ENCODE measurements at regions not wholly inside any gene's neighbourhood (a gene's known extent, or its start where the extent isn't known, plus 50 kb on each side); places are given as distances from the start of the nearest gene placed in this dataset.

DNA sequence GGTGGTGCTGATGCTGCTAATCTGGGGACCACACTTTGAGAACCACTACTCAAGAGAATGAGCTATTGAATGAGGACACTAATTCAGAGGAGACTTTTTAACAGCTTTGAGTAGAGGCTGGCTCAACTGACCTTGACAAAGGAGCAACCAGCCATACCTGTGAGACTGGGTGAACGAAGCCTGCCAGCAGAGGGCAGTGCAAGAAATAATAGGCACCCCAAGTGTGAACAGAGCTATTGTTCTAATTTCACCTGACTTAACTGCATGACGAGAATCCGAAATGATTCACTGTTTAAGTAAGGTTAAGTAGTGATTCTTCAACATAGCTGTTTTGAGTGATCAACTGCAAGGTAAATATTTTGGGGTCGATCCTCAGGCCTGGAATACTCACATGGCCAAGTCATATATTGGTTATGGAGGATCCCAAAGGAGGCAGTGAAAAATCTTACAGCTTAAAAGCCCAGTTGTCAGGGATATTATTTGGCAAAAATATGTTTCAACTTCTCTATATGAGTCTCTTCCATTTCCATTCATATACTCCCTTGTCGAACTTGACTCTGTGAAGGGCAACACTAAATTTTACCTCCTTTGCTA is 550.5 kb upstream of the MARCKS start:
- Histone ChIP-seq H3K27ac (no peak overlapping the region), H3K4me3 (no peak overlapping the region), H3K27me3 (peaks cover 4% of the 10 kb centered on the region), H3K4me1 (ENCODE audit: low read depth) (no peaks in the 10 kb centered on the region), H3K9me3 (ENCODE audit: low read depth) (no peaks in the 10 kb centered on the region), H3K36me3 (no peaks in the 10 kb centered on the region)
- DNase-seq (ENCODE audit: low read depth in 1 of 2, low spot score in 1 of 2) = peak; percentile 51 to 63
- TF ChIP-seq, protein P1, sequence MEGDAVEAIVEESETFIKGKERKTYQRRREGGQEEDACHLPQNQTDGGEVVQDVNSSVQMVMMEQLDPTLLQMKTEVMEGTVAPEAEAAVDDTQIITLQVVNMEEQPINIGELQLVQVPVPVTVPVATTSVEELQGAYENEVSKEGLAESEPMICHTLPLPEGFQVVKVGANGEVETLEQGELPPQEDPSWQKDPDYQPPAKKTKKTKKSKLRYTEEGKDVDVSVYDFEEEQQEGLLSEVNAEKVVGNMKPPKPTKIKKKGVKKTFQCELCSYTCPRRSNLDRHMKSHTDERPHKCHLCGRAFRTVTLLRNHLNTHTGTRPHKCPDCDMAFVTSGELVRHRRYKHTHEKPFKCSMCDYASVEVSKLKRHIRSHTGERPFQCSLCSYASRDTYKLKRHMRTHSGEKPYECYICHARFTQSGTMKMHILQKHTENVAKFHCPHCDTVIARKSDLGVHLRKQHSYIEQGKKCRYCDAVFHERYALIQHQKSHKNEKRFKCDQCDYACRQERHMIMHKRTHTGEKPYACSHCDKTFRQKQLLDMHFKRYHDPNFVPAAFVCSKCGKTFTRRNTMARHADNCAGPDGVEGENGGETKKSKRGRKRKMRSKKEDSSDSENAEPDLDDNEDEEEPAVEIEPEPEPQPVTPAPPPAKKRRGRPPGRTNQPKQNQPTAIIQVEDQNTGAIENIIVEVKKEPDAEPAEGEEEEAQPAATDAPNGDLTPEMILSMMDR (IDR thresholded peaks at IDR 0.05; ENCODE audit: low read depth, low read length) = peak; percentile 65

DNA sequence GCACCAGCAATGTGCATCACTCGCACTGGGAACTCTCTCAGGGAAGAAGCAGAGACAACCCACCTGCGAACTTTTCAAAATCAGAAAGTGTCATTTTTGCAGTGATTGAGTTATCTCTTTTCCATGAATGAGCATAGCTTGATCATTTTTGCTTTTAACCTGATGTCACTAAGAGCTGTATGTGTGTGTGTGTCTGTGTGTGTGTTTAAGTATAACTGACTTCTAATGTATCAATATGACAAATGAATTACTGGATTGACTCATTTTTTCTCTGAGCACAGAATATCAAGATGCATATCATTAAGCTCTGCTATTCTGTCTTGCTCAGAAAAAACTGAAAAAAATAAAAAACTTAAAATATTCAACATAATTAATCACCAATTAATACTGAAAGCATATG is 548.9 kb upstream of the MARCKS start:
- no peak overlapping the region for H3K27ac ChIP-seq
- H3K27me3 ChIP-seq = peaks cover 4% of the 10 kb centered on the region
- no peaks in the 10 kb centered on the region for H3K4me1 ChIP-seq (ENCODE audit: low read depth)
- DNase-seq (ENCODE audit: low read depth in 1 of 2, low spot score in 1 of 2) = no peak
- no peaks in the 10 kb centered on the region for H3K36me3 ChIP-seq
- H3K9me3 ChIP-seq (ENCODE audit: low read depth) = no peaks in the 10 kb centered on the region
- TF ChIP-seq, protein P1 (IDR thresholded peaks at IDR 0.05; ENCODE audit: low read depth, low read length) = no peak
- H3K4me3 ChIP-seq = no peak overlapping the region

DNA sequence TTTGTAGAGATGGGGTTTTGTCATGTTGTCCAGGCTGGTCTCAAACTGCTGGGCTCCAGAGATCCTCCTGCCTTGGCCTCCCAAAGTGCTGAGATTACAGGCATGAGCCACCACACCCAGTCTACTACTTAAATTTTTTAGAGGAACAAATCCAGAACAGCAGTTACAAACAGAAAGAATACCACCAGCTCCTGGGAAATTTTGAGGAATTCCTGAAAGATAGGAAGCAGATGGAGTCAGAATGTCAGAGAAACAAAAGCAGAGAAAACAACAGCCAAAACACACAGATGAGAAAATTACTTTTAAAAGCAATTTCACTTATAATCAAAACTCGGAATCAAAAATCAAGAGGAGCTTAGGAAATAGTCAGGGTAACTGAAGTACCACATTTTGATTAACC is 543.3 kb upstream of the MARCKS start:
- H3K27me3 ChIP-seq = peaks cover 4% of the 10 kb centered on the region
- DNase-seq (ENCODE audit: low read depth in 1 of 2, low spot score in 1 of 2) = no peak
- H3K36me3 ChIP-seq = no peaks in the 10 kb centered on the region
- H3K27ac ChIP-seq = no peak overlapping the region
- no peaks in the 10 kb centered on the region for H3K9me3 ChIP-seq (ENCODE audit: low read depth)
- H3K4me1 ChIP-seq (ENCODE audit: low read depth) = no peaks in the 10 kb centered on the region
- H3K4me3 ChIP-seq = no peak overlapping the region
- TF ChIP-seq, protein P1 (IDR thresholded peaks at IDR 0.05; ENCODE audit: low read depth, low read length) = no peak

DNA sequence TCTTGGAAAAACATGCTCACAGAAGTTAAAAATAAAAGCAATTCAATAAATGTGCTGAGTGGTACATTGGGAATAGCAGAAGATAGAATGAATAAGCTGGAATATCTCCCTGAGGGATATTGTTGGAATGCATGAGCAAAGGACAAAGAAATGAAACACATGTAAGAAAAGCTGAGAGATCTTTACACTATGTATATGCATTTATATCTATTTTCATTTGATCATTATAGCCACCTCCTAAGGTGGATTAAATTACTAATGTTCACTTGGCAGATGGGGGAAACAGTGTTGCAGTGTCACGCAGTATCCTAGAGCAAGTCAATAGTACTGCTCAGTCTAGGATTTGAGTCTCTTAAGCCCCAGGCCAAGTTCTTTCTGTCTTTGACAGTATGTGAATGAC is 542.0 kb upstream of the MARCKS start:
- H3K27me3 ChIP-seq = peaks cover 4% of the 10 kb centered on the region

DNA sequence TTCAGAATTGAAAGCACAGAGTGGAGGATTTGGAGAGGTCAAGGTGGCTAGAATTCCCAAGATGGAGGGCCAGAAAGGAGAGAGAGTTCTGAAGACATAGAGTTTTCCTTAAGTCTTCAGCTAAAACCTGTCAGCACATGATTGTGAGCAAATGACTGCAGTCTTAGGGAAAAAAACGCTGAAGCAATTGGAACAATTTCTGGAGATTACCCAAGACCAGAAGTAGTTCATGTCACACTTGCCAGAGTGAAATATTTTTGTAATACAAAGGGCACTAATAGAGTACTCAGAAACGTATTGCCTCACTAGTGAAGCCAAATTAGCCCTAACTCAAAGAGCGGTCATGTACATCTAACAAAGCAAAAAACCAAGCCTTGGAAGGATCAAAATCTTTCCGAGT is 541.3 kb upstream of the MARCKS start:
- Histone ChIP-seq H3K27me3 (peaks cover 4% of the 10 kb centered on the region), H3K4me3 (no peak overlapping the region)

More for the DNA sequence above, 542.0 kb upstream of the MARCKS start:
- DNase-seq (ENCODE audit: low read depth in 1 of 2, low spot score in 1 of 2) = no peak
- Histone ChIP-seq H3K27ac (no peak overlapping the region), H3K4me1 (ENCODE audit: low read depth) (no peaks in the 10 kb centered on the region), H3K9me3 (ENCODE audit: low read depth) (no peaks in the 10 kb centered on the region), H3K4me3 (no peak overlapping the region), H3K36me3 (no peaks in the 10 kb centered on the region)
- TF ChIP-seq, protein P1 (IDR thresholded peaks at IDR 0.05; ENCODE audit: low read depth, low read length) = no peak

More for the DNA sequence above, 541.3 kb upstream of the MARCKS start:
- Histone ChIP-seq H3K4me1 (ENCODE audit: low read depth) (no peaks in the 10 kb centered on the region), H3K9me3 (ENCODE audit: low read depth) (no peaks in the 10 kb centered on the region), H3K36me3 (no peaks in the 10 kb centered on the region), H3K27ac (no peak overlapping the region)
- TF ChIP-seq, protein P1 (IDR thresholded peaks at IDR 0.05; ENCODE audit: low read depth, low read length) = no peak
- peak in 1 of 2 donors; percentile 83 for DNase-seq (ENCODE audit: low read depth in 1 of 2, low spot score in 1 of 2)
